Activated CD8-positive, alpha-beta memory T cell treated with anti-CD3 and anti-CD28 coated beads, Interleukin-2, amount 10 ng/mL, durations not matched to agents 7 days and 5 days (primary cell): ENCODE measurements at regions not wholly inside any gene's neighbourhood (a gene's known extent, or its start where the extent isn't known, plus 50 kb on each side); places are given as distances from the start of the nearest gene placed in this dataset.
"Not testable (repeated sequence)": the region's sequence is repeated elsewhere in the genome, so short reads cannot be mapped to it uniquely, and the experiment has no call there.

Experiments
- ATAC-seq: fragments of 150-1000 bp; cut with Tn5 transposase; one replicate; pipeline ENCODE4 v1.10.0; 2021; ENCODE audit warnings: moderate library complexity
- CTCF ChIA-PET: fragments of 350-600 bp; sonication (Branson Sonifier 250); formaldehyde crosslinking; loops from one replicate; lab custom pipeline; 2021; ENCODE audit warnings: antibody characterized with exemption; lab: Charles Lee
- DNase-seq: peaks from one replicate; pipeline ENCODE4 v3.0.0-alpha.2; 2020
- H3K27ac Mint-ChIP-seq: one replicate; pipeline ENCODE4 v1.8.0; 2021; ENCODE audit warnings: mild to moderate bottlenecking, mixed read lengths
- H3K27me3 Mint-ChIP-seq: one replicate; pipeline ENCODE4 v1.8.0; 2021; ENCODE audit warnings: mixed read lengths
- H3K36me3 Mint-ChIP-seq: one replicate; pipeline ENCODE4 v1.8.0; 2021; ENCODE audit warnings: mild to moderate bottlenecking, mixed read lengths
- H3K4me1 Mint-ChIP-seq: one replicate; pipeline ENCODE4 v1.8.0; 2021; ENCODE audit warnings: mixed read lengths
- H3K4me3 Mint-ChIP-seq: one replicate; pipeline ENCODE4 v1.8.0; 2021; ENCODE audit warnings: mild to moderate bottlenecking, moderate library complexity, mixed read lengths
- H3K9me3 Mint-ChIP-seq: one replicate; pipeline ENCODE4 v1.8.0; 2022; ENCODE audit warnings: low read depth, mixed read lengths

- CTCF ChIA-PET, H3K36me3 Mint-ChIP-seq, H3K4me3 Mint-ChIP-seq, ATAC-seq, H3K4me1 Mint-ChIP-seq, H3K27me3 Mint-ChIP-seq, H3K27ac Mint-ChIP-seq, DNase-seq, H3K9me3 Mint-ChIP-seq: not testable (repeated sequence)
Measured at GRCh38 chr9:66046992-66047391, 310.0 kb downstream of the FOXD4L4 start.

GRCh38 chr9:66049721-66050120 is 312.8 kb downstream of the FOXD4L4 start:
- H3K27me3 Mint-ChIP-seq, DNase-seq, H3K9me3 Mint-ChIP-seq, CTCF ChIA-PET, ATAC-seq, H3K4me3 Mint-ChIP-seq, H3K27ac Mint-ChIP-seq, H3K36me3 Mint-ChIP-seq, H3K4me1 Mint-ChIP-seq: not testable (repeated sequence)

GRCh38 chr9:66054705-66055104 is 317.8 kb downstream of the FOXD4L4 start:
- ATAC-seq, H3K27me3 Mint-ChIP-seq, H3K27ac Mint-ChIP-seq, H3K4me3 Mint-ChIP-seq, DNase-seq, CTCF ChIA-PET, H3K36me3 Mint-ChIP-seq, H3K9me3 Mint-ChIP-seq, H3K4me1 Mint-ChIP-seq: not testable (repeated sequence)

- CTCF ChIA-PET, DNase-seq, H3K27ac Mint-ChIP-seq, H3K4me3 Mint-ChIP-seq, H3K27me3 Mint-ChIP-seq, H3K9me3 Mint-ChIP-seq, H3K36me3 Mint-ChIP-seq, ATAC-seq, H3K4me1 Mint-ChIP-seq: not testable (repeated sequence)
Measured at GRCh38 chr9:66060681-66061080, 323.7 kb downstream of the FOXD4L4 start.

- H3K9me3 Mint-ChIP-seq, H3K4me1 Mint-ChIP-seq, CTCF ChIA-PET, H3K36me3 Mint-ChIP-seq, DNase-seq, ATAC-seq, H3K27me3 Mint-ChIP-seq, H3K27ac Mint-ChIP-seq, H3K4me3 Mint-ChIP-seq: not testable (repeated sequence)
Measured at GRCh38 chr9:66063822-66064221, 326.9 kb downstream of the FOXD4L4 start.

GRCh38 chr9:66065735-66066134 is 328.8 kb downstream of the FOXD4L4 start:
- H3K4me3 Mint-ChIP-seq, H3K27me3 Mint-ChIP-seq, H3K27ac Mint-ChIP-seq, CTCF ChIA-PET, DNase-seq, H3K9me3 Mint-ChIP-seq, ATAC-seq, H3K36me3 Mint-ChIP-seq, H3K4me1 Mint-ChIP-seq: not testable (repeated sequence)

GRCh38 chr9:66067231-66067630 is 330.3 kb downstream of the FOXD4L4 start:
- DNase-seq, H3K4me1 Mint-ChIP-seq, ATAC-seq, CTCF ChIA-PET, H3K27ac Mint-ChIP-seq, H3K27me3 Mint-ChIP-seq, H3K36me3 Mint-ChIP-seq, H3K9me3 Mint-ChIP-seq, H3K4me3 Mint-ChIP-seq: not testable (repeated sequence)

GRCh38 chr9:66068451-66068989 is 331.6 kb downstream of the FOXD4L4 start:
- H3K36me3 Mint-ChIP-seq, H3K27me3 Mint-ChIP-seq, ATAC-seq, H3K4me1 Mint-ChIP-seq, CTCF ChIA-PET, DNase-seq, H3K27ac Mint-ChIP-seq, H3K9me3 Mint-ChIP-seq, H3K4me3 Mint-ChIP-seq: not testable (repeated sequence)

- H3K9me3 Mint-ChIP-seq, ATAC-seq, H3K27me3 Mint-ChIP-seq, H3K4me1 Mint-ChIP-seq, CTCF ChIA-PET, H3K27ac Mint-ChIP-seq, DNase-seq, H3K4me3 Mint-ChIP-seq, H3K36me3 Mint-ChIP-seq: not testable (repeated sequence)
Measured at GRCh38 chr9:66069025-66069424, 332.1 kb downstream of the FOXD4L4 start.

GRCh38 chr9:66073111-66073510 is 336.2 kb downstream of the FOXD4L4 start:
- H3K27me3 Mint-ChIP-seq, H3K36me3 Mint-ChIP-seq, H3K4me3 Mint-ChIP-seq, H3K4me1 Mint-ChIP-seq, H3K27ac Mint-ChIP-seq, ATAC-seq, DNase-seq, CTCF ChIA-PET, H3K9me3 Mint-ChIP-seq: not testable (repeated sequence)

- H3K27ac Mint-ChIP-seq, H3K4me1 Mint-ChIP-seq, H3K9me3 Mint-ChIP-seq, ATAC-seq, H3K27me3 Mint-ChIP-seq, H3K4me3 Mint-ChIP-seq, H3K36me3 Mint-ChIP-seq, CTCF ChIA-PET: not testable (repeated sequence)
- peak; percentile 19 for DNase-seq
Measured at GRCh38 chr9:66082811-66083210, 345.9 kb downstream of the FOXD4L4 start.
